ENCODE measurements at regions not wholly inside any gene's neighbourhood (a gene's known extent, or its start where the extent isn't known, plus 50 kb on each side); places are given as distances from the start of the nearest gene placed in this dataset.
"Not testable (repeated sequence)": the region's sequence is repeated elsewhere in the genome, so short reads cannot be mapped to it uniquely, and the experiment has no call there.

DNA sequence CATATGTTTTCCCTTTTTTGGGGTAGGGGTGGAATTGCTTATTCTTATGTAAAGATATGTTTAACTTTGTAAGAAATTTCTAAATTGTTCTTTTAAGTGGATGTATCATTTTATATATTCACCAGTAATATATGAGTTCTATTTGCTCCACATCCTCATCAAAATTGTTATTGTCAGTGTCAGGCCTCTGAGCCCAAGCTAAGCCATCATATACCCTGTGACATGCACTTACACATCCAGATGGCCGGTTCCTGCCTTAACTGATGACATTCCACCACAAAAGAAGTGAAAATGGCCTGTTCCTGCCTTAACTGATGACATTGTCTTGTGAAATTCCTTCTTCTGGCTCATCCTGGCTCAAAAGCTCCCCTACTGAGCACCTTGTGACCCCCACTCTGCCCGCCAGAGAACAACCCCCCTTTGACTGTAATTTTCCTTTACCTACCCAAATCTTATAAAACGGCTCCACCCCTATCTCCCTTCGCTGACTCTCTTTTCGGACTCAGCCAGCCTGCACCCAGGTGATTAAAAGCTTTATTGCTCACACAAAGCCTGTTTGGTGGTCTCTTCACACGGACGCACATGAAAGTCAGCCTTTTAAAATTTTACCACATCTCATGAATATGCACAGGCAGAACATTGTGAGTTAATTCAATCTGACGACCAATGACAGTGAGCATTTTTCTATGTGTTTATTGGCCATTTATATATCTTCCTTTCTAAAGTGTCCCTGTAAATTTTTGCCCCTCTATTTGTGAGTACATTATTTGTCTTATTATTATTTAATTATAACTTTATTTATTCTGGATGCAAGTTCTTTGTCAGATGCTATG, 176.8 kb downstream of the CDC14C start:
- not testable (repeated sequence) for TF ChIP-seq POLR2AphosphoS5 (IDR thresholded peaks at IDR 0.05; ENCODE audit: borderline replicate concordance, low read depth, low read length); EZH2 (IDR thresholded peaks at IDR 0.05); FOXP2 (optimal IDR thresholded peaks at IDR 0.05; ENCODE audit: control extremely low read depth, extremely low read length, insufficient read depth)
